K562 (cell line): ENCODE measurements at regions not wholly inside any gene's neighbourhood (a gene's known extent, or its start where the extent isn't known, plus 50 kb on each side); places are given as distances from the start of the nearest gene placed in this dataset.

Source experiments
- ELK1 ChIP-seq: sonication (generic); formaldehyde crosslinking; IDR thresholded peaks from 2 replicates; pipeline ENCODE4 v1.8.1; 2022; ENCODE audit warnings: missing genetic modification reagents
- SREBF1 ChIP-seq: fragments of 150-350 bp; IDR thresholded peaks from 2 replicates; pipeline ENCODE4 v1.6.1; 2014; ENCODE audit warnings: antibody characterized with exemption, low read depth, low read length, borderline replicate concordance
- SREBF2 ChIP-seq: sonication (generic); formaldehyde crosslinking; IDR thresholded peaks from 2 replicates; pipeline ENCODE4 v1.4.0; 2020; ENCODE audit warnings: mild to moderate bottlenecking, missing genetic modification reagents
- ZEB2 ChIP-seq: fragments of 450-650 bp; IDR thresholded peaks from 2 replicates; pipeline ENCODE4 v1.6.1; 2016
- ZNF512 ChIP-seq: IDR thresholded peaks from 2 replicates; pipeline ENCODE4 v1.6.1; 2016; ENCODE audit warnings: missing genetic modification characterization, missing compliant biosample characterization
- ZNF609 ChIP-seq: sonication (generic); formaldehyde crosslinking; IDR thresholded peaks from 2 replicates; pipeline ENCODE4 v1.8.1; 2023; ENCODE audit warnings: missing genetic modification reagents, mild to moderate bottlenecking, borderline replicate concordance
- TF ChIP-seq, protein P1 (sequence below): fragments of 250-450 bp; sonication (Bioruptor Pico); IDR thresholded peaks from 2 replicates; pipeline ENCODE4 v1.4.0; 2020

GRCh38 chr3:30091686-30092085 is 514.7 kb upstream of the TGFBR2 start (continued):
- TF ChIP-seq ZNF512 (tag) (no peak), ELK1 (CRISPR knock-in tag) (no peak), SREBF2 (no peak), SREBF1 (no peak), ZNF609 (CRISPR knock-in tag) (no peak), ZEB2 (no peak)
- TF ChIP-seq, protein P1, sequence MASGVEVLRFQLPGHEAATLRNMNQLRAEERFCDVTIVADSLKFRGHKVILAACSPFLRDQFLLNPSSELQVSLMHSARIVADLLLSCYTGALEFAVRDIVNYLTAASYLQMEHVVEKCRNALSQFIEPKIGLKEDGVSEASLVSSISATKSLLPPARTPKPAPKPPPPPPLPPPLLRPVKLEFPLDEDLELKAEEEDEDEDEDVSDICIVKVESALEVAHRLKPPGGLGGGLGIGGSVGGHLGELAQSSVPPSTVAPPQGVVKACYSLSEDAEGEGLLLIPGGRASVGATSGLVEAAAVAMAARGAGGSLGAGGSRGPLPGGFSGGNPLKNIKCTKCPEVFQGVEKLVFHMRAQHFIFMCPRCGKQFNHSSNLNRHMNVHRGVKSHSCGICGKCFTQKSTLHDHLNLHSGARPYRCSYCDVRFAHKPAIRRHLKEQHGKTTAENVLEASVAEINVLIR (CRISPR knock-in tag) = no peak
